ENCODE measurements at regions not wholly inside any gene's neighbourhood (a gene's known extent, or its start where the extent isn't known, plus 50 kb on each side); places are given as distances from the start of the nearest gene placed in this dataset.
"Not testable (repeated sequence)": the region's sequence is repeated elsewhere in the genome, so short reads cannot be mapped to it uniquely, and the experiment has no call there.

DNA sequence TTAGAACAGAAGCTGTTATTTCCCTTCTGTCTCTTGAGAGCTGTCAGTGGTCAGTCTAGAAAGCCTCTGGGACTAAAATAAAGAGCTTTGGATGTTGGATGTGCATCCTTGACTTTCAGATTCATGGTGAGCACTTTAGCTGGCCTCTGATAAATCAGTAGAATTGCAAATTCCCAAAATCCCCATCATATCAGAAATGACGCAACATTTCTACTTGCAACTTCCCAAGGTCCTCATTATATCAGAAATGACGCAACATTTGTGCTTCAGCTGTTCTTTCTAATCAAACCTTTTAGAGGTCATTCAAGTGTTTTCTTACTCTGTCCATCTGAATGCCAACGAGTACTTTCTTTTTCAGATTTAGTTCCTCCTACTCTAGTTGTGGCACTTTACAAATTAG lies 167.3 kb upstream of the MOCS2 start:
- DNase-seq: no peak

DNA sequence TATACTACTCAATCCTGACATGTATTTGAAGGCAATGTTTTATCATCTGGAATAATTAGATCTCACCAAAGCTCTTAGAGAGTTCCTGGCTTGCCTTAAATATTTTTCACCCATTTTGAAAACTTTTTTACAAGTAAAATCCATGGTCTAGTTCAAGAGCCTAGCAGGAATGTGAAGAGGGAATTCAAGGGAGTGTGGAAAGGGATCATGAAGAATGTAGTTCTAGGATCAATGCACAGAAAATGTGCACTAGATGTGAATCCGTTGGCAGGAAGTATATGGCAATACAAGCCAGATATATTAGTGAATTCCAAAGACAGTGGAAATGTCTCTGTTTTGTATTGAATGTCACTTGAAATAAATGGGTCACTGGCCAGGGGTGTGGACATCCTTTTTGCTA lies 167.9 kb upstream of the MOCS2 start:
- no peak for DNase-seq

DNA sequence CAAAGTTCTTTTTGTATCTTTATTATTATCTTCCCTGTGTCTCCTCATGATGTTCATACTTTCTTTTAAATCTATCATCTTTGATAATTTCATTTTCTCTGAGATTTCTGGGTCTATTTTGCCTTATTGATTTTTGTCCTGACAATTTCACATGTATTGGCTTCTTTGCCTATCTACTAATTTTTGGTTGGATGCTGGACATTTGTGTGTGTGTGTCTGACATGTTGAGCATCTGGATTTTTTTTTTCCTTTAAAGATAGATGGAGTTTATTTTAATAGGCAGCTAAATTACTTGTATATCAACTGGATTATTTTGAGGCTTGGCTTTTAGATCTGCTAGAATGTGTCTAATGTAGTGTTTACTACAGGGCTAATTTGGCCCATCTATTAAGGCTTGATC lies 178.0 kb upstream of the MOCS2 start:
- DNase-seq: no peak

DNA sequence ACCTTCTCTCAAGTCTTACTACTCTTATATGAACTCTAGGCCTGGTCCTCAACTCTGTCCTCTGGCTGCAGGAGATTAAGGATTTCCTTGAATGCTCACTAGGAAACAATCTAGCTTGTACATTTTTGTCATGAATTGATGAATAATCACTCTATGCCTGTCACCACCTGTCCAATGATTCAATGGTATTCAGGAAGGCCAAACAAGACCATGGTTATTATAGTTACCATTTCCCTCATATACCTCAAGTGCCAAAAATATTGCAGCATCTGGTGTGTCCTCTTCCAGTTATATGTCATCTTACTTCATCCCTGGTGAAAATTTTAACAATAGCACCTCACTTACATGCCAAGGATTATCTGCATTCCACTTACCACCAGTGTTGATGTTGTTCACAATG lies 179.0 kb upstream of the MOCS2 start:
- DNase-seq: no peak

DNA sequence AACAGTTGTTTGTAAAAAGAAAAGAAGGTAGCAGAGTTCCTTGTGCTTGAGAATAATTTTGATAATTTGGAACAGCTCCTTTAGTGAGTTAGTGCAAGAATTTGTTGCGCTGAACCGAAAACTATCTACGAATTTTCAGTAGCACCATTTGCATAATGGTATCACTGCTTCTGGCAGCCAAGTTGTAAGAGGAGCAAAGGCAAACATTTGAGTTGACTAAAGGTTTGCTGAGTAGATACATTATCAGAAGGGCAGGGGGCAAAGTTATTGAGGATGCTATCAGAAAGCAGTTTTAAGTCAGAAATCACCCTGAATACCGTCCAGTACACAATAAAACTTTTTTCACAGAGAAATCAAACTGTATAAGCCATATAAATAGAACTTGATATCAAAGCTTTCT lies 181.5 kb upstream of the MOCS2 start:
- no peak for DNase-seq

DNA sequence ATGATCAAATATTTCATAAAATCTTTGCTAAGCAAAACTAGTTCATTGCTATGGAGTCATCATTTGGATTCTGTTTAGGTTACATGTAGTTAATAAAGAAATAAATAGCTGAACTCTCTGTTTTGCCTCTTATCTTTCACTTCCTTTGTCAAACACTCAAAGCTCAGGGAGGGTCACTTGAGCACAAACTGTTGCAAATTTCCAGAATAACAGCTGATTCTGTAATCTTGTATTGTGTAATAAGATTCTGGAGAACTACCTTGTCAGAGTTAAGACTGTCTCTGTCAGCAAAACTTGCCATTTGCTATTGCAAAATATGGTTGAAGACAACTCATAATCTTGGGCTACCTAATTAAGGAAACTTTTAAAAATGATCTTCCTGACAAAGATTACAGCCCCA lies 182.0 kb upstream of the MOCS2 start:
- no peak for DNase-seq

DNA sequence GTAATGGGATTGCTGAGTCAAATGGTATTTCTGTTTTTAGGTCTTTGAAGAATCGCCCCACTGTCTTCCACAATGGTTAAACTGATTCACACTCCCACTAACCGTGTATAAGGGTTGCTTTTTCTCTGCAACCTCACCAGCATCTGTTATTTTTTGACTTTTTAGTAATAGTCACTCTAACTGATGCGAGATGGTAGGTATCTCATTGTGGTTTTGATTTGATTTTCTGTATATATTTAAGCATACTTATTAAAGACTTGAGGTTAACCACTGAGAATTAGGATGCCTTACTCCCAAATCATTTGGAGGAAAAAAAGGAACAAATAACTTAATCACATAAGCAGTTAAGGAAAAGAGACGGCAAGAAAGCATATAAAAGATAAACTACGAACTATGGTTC lies 181.6 kb upstream of the FST start:
- no peak for DNase-seq

DNA sequence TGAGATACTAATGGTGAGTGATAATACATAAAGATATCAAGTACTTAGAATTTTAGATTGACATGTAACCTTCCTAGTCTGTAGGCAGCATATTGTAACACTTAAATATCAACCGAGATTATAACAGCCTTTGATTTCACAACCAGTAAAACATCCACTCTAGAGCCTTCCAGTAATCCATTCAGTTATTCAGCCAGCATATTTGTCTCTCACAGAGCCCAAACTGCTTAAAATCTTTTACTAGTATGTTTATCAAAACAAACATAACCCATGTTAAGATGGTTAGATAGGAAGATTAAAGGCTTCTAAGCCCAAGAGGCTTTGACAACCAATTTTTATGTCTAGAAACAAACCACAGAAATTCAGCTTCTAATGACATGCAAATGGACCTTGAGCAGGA lies 177.9 kb upstream of the FST start:
- DNase-seq: no peak

DNA sequence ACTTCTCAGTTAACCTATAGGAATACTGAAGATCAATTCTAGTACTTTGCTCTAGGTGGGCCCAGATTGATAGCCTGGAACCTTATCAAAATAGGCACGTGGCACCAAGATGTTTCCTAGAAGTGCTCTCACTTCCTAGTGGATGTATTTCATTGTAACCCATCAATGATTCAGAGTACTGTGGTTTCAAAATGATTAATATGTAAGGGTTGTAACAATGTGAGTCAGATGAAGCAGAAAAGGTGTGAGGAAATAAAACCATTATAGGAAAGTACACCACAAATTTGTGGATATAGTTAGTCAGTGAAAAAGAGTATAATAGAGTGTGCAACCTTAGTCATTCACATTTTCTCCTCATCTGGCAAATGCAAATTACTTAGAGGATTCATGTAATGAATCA lies 177.3 kb upstream of the FST start:
- no peak for DNase-seq

DNA sequence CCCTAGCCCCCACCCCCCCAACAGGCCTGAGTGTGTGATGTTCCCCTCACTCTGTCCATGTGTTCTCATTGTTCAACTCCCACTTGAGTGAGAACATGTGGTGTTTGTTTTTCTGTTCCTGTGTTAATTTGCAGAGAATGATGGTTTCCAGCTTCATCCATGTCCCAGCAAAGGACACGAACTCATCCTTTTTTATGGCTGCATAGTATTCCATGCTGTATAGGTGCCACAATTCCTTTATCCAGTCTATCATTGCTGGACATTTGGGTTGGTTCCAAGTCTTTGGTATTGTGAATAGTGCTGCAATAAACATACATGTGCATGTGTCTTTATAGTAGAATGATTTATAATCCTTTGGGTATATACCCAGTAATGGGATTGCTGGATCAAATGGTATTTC lies 175.1 kb upstream of the FST start:
- not testable (repeated sequence) for DNase-seq

DNA sequence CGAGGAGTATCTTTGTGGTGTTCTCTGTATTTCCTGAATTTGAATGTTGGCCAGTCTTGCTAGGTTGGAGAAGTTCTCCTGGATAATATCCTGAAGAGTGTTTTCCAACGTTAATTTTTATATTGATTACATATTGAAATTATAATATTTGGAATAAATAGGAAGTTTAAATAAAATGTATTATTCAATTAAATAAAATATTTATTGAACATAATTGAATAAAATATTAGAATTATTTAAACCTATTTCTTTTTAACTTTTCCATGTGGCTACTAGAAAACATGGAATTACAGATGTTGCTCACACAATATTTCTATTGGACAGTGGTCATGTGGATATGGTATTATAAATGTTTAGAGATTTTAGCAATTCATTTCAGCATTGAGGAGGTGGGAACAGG lies 170.8 kb upstream of the FST start:
- DNase-seq: no peak

DNA sequence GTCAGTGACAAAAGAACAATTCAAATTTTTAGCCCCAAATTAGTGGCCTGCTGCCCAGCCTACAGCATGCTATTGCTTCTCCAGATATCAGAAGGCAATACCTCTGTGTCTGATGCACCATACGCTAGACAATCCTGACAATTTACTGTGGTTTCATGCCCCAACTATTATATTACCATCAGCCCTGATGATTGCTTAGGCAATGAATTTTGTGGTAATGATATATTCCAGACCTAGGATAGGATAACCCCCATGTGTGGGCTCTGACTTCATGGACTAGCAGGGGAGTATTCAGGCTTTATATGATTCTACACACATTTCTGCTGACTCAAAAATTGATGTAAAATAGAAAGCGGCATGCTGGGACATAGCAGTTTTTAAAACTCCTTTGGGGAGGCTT lies 168.7 kb upstream of the FST start:
- no peak for DNase-seq

DNA sequence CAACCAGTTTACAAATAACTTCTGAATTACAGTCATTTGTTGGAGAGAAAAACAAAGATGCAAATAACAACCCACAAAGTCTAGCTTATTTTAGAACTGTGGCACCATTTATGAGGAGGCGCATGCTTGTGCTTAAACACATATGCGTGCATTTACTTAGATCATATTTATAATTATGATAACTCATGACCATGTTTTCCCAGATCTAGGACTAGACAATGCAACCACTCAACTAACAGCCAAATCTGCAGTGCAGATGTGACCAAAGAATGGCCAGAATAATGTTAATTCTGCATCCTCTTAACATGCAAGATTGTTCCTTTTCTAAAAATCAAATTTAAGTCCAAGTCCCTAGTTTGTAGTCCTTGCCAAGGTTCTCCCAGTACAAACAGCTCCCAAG lies 167.3 kb upstream of the FST start:
- no peak for DNase-seq

DNA sequence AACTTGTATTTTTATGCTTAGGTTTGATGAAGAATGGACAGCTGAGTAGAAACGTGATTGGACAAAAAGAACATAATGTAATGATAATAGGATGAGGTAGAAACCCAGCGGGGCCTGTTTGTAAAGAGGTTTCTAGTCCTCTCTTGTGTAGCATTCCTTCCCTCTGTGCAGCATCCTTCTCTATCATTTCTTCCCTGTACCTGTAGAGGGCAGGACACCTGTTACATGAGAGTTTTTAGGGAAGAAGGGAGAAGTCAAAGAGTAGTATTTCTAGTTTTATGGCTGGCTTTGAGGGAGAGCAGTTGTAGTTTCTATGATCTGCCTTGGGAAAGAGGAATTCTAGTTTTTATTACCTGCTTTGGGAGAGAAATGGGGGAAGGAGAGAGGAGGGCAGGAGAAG lies 162.1 kb upstream of the FST start:
- no peak for DNase-seq

DNA sequence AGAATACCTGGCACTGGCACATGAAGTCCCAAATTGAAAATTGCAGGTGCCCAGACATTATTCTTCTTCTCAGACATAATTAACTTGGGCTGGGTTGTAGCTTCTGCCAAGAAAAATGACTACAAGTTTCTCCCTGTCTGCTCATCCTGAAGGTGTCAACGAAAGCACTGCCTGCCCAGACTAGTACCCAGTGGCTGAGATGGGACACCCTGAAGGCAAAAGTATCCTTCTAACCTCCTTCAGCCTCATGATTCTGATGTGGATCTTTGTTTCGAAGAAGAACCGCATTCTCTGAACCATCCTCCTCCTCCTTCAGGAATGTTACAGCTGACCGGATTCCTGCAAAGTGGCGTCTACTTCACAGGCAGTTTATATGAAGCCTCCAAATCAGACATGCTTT lies 161.1 kb upstream of the FST start:
- DNase-seq: no peak

DNA sequence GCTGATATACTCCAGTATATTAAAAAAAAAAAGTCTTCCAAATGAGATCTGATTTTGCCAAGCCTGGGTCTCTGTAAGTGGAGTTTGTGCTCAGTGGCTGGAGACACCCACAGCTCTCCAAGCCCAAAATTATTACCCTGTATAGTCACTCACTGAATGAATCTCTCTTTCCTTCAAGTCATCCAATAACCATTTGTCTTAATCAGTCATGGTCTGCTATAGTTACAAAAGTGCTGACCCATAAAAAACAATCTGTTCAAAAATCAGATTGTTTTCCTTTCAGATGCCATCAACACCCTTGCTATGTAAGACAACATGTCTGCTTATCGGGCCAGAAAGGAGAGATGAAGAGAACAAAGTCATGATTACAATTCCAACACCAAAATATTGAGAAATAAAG lies 159.4 kb upstream of the FST start:
- no peak for DNase-seq

DNA sequence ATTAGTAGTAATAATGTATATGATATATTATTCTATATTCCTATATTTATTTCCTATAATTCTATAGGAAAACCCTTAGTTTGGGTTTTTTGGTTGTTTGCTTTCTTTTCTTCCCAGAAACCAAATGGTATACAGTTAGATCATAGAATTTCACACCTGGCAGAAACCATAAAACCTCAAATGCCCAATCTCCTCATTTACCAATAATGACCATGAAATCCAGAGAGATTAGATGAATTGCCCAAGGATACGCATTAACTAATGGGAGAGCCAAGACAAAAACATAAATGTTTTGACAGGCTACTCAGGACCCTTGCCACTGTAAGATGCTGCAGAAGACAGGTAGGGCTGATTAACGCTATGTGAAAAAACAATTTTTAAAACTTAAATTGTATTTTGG lies 158.7 kb upstream of the FST start:
- DNase-seq: no peak

DNA sequence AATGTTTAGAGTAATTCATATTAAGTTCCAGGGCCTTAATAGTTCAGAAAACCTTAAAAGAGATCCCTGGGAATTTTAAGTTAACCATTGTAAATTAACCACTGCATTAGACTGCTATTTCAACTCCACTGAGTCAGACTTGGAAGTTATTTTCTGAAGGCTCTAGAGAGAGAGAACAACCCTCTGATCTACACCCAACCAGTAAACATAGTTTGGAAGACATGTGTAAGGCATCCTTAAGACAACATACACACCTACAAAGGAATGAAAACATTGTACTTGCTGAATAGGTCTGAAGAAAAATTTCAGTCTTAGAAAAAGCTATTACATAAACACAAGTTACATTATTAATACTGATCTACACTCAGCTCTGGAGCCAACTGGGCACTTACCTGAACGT lies 158.2 kb upstream of the FST start:
- no peak for DNase-seq

DNA sequence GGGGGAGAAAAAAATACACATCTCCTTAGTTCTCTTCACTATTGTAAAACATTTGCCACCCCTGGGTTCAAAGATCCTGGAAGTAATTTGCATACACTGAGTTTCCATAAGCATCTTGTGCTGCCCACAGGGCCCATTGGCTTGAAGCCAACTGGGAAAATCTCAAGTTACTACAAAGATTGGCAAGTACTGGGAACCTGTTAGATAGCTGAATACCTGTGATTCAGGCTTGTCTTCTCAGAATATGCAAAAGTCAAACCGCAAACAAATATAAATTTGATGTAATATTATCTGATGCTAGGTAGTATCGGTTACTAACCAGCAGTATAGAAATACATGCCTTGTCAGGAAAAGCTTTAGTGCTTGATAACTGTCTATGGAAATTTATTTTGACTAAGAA lies 156.9 kb upstream of the FST start:
- DNase-seq: no peak

DNA sequence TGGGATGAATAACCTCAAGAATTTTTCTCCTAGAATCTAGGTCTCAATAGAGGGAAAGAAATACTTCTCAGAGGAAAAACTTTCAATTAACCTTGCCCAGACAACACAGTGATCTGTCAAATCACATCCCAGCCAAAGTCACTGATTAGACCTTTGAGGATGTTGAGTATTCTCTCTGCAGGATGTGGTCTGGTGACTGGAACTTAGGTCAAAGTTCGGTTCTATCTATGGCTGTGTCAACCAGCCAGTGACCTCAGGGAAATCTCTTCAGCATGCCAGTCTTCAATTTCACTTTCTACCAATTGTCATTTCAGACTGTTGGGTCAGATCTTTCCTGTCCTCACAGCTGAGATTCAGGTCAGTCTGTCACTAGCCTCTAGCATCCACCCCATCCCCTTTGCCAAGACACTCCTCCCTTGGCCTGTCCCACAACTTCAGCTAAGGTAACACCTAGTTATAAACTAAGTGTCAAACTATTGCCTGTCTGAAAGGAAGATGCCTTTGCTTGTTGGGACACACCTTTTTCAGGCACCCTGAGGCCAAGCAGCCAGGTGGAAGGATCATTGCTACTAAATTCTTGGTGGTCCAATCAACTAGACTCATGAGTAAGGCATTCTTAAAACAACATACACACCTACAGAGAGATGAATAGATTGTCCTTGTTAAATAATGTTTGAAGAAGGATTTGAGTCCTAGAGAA lies 156.3 kb upstream of the FST start:
- no peak for DNase-seq

DNA sequence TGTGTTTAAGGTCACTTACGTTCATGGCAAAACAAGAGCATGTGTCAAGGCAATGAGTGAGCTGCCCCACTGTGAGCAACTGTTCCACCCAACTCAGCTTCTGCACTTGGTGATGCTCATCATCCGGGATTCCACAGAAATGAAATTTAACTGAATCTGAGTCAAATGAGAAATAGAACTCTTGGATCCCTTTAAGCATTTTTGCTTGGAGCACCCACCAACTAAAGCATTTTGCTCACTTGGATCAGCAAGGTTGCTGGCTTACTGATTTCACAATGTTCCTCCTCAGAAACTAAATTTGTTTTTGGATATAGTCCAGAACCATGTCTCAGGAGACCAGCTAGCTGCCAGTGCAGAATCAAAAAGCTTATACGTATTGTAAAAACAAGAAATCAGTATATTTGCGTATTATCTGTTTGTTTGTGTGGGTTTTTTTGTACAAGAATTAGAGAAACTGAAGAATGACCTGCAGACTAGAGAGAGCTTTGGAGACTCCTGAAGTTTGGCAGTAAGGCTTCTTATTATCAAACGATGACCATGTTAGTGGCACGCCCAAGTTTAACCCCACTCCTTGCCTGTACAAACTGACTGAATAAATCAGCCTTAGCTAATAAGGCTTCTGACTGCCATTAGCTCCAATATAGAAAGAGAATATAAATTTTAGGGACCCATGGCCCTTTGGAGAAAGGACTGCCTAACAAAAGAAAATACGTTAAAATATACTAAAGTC lies 153.8 kb upstream of the FST start:
- peak; percentile 22 for DNase-seq

DNA sequence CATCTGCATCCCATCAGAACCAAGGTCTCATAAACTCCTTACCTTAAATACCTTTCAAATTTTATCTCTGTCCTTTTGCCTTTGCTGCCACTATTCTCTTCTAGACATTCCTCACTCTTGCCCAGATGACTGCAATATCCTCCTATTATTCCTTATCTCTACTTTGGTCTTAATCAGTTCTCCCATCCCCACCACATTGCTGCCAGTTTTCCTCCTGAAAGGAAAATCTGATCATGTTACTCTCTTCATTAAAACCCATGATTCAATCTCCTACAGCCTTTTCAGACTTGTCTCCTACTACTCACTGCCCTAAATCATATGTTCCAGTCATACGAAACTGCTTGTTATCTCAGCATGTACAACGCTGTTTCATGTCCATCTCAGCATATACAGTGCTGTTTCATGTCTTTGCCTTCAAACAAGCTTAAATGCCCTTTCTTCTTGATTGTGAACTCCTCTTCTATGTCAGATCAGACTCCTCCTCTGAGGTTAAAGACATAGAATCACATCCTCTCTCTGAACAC lies 152.6 kb upstream of the FST start:
- no peak for DNase-seq

DNA sequence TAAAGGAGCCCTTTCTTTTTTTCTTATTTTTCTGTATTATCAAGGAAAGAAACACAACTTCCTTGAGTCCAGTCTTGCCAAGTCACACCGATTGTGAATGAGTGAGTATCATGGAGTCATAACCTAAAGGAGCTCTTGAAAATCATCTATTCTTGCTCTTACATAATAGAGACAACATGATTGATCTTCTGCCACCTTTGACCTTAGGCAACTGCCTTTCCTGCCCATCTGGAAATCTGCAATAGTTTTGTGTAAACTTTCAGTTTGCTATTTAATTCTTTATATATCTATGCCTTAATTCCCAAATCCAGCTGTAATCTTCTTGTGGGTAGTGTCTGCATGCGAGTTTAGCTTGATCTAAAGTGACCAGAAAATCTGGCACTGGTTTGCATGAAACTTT lies 149.9 kb upstream of the FST start:
- no peak for DNase-seq

DNA sequence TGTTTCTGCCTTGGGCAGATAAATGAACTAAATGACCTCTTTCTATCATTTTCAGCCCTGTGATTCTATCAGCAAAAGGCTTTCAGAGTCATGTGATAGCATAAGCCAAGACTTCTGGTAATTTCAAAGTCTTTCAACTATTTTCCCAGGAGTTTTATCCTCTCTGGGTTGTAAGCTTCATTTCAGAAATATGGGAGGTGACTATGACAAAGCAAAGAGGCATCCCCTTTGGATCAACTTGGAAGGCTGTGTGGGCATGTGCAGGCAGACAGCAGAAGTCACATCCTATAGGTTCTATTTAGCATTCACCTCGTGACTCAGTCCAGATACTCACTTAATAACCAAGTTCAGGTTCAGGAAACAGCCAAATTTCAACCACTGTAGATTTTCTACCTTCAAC lies 149.0 kb upstream of the FST start:
- DNase-seq: no peak

DNA sequence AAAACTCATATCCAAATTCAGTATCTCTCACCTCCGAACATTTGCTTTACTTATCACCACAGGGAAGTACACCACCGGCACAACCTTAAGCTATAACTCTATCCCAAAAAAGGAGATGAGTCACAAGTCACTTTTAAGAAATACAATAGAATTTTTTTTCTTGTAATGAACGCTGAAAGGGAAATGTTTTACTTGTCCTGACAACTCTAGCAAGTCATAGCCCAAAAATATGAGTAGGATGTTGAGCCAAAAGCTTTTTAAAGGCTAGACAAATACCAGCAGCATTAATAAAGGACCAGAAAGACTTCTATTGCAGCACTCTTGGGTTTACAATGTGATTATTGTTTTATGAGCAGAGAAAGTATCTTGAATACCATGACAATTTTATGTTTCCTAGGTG lies 147.3 kb upstream of the FST start:
- no peak for DNase-seq
